NOMO-1 treated with DMSO at 0.1 percent for 48 hours (cell line): ENCODE measurements at regions not wholly inside any gene's neighbourhood (a gene's known extent, or its start where the extent isn't known, plus 50 kb on each side); places are given as distances from the start of the nearest gene placed in this dataset.

Experiments
- DNase-seq: peaks from one replicate; lab custom pipeline; 2025; ENCODE audit not compliant: unreplicated experiment; lab: John Stamatoyannopoulos, UW

GRCh38 chr2:60172801-60173200 is 380.7 kb downstream of the BCL11A start:
- DNase-seq, result no peak

GRCh38 chr2:60170272-60170671 is 383.2 kb downstream of the BCL11A start:
- DNase-seq, result no peak

- DNase-seq, result no peak
These were observed 385.2 kb downstream of the BCL11A start for GRCh38 chr2:60168247-60168646.

- no peak for DNase-seq
These were observed 386.4 kb downstream of the BCL11A start for GRCh38 chr2:60167089-60167488.

GRCh38 chr2:60163691-60164090 is 389.8 kb downstream of the BCL11A start:
- no peak for DNase-seq

GRCh38 chr2:60159519-60159918 is 393.9 kb downstream of the BCL11A start:
- peak; percentile 7 for DNase-seq

- no peak for DNase-seq
These were observed 395.2 kb downstream of the BCL11A start for GRCh38 chr2:60158262-60158661.

- no peak for DNase-seq
These were observed 396.2 kb downstream of the BCL11A start for GRCh38 chr2:60157283-60157682.

- peak; percentile 42 for DNase-seq
These were observed 399.3 kb downstream of the BCL11A start for GRCh38 chr2:60154142-60154541.

GRCh38 chr2:60152226-60152833 is 401.1 kb downstream of the BCL11A start:
- peak; percentile 22 for DNase-seq

GRCh38 chr2:60149176-60149575 is 404.3 kb downstream of the BCL11A start:
- DNase-seq, result no peak

GRCh38 chr2:60148716-60149115 is 404.7 kb downstream of the BCL11A start:
- DNase-seq, result peak; percentile 66

- no peak for DNase-seq
These were observed 413.3 kb downstream of the BCL11A start for GRCh38 chr2:60140185-60140584.

GRCh38 chr2:60136913-60137312 is 416.5 kb downstream of the BCL11A start:
- no peak for DNase-seq

- DNase-seq, result no peak
These were observed 426.3 kb downstream of the BCL11A start for GRCh38 chr2:60127191-60127590.

- DNase-seq, result no peak
These were observed 427.6 kb downstream of the BCL11A start for GRCh38 chr2:60125611-60126426.

- DNase-seq, result no peak
These were observed 433.7 kb downstream of the BCL11A start for GRCh38 chr2:60119778-60120177.

GRCh38 chr2:60118917-60119316 is 434.5 kb downstream of the BCL11A start:
- DNase-seq, result no peak

GRCh38 chr2:60118061-60118460 is 435.4 kb downstream of the BCL11A start:
- no peak for DNase-seq

- no peak for DNase-seq
These were observed 437.1 kb downstream of the BCL11A start for GRCh38 chr2:60116161-60116875.

- DNase-seq, result no peak
These were observed 443.7 kb downstream of the BCL11A start for GRCh38 chr2:60109744-60110143.
